A673 (cell line): ENCODE measurements at regions not wholly inside any gene's neighbourhood (a gene's known extent, or its start where the extent isn't known, plus 50 kb on each side); places are given as distances from the start of the nearest gene placed in this dataset.

Source experiments
- BruUV-seq: library from RNA; stranded (reverse); fragments of 400-500 nt; replicated peaks from 2 replicates; lab custom pipeline; 2021; lab: Mats Ljungman, UMichigan
- CTCF ChIA-PET: fragments of 300-600 bp; sonication (Branson Sonifier 250); formaldehyde crosslinking; loops from one replicate; lab custom pipeline; 2022; ENCODE audit warnings: antibody characterized with exemption; lab: Charles Lee
- POLR2A ChIA-PET: fragments of 300-600 bp; sonication (Branson Sonifier 250); formaldehyde crosslinking; loops from one replicate; lab custom pipeline; 2022; ENCODE audit warnings: antibody characterized with exemption; ENCODE audit not compliant: low non-redundant PET; lab: Charles Lee
- DNase-seq: peaks from one replicate; pipeline ENCODE4 v3.0.0-alpha.2; 2015; ENCODE audit warnings: low spot score
- H3K27ac ChIP-seq: fragments of 200-600 bp; sonication (generic); 2 replicates; pipeline ENCODE4 v1.5.1; 2016; ENCODE audit warnings: mixed run types, low read depth, mild to moderate bottlenecking, mixed read lengths, antibody characterized with exemption, low read length; ENCODE audit not compliant: poor library complexity, severe bottlenecking
- H3K27me3 ChIP-seq: fragments of 200-600 bp; sonication (generic); replicated peaks from 2 replicates; pipeline ENCODE4 v1.6.1; 2017; ENCODE audit warnings: mixed run types, low read depth, mild to moderate bottlenecking, mixed read lengths, antibody characterized with exemption, low read length; ENCODE audit not compliant: insufficient read depth, poor library complexity
- H3K36me3 ChIP-seq: fragments of 200-600 bp; sonication (generic); 2 replicates; pipeline ENCODE4 v1.6.1; 2016; ENCODE audit warnings: mixed run types, mild to moderate bottlenecking, mixed read lengths, antibody characterized with exemption, low read length; ENCODE audit not compliant: insufficient read depth, poor library complexity, severe bottlenecking
- H3K4me1 ChIP-seq: fragments of 200-600 bp; sonication (generic); 2 replicates; pipeline ENCODE4 v1.6.1; 2017; ENCODE audit warnings: mixed run types, mild to moderate bottlenecking, mixed read lengths, antibody characterized with exemption, low read length; ENCODE audit not compliant: insufficient read depth, poor library complexity, severe bottlenecking
- H3K4me3 ChIP-seq: fragments of 200-600 bp; sonication (generic); 2 replicates; pipeline ENCODE4 v1.5.1; 2016; ENCODE audit warnings: low read depth, mixed run types, mild to moderate bottlenecking, mixed read lengths, low read length; ENCODE audit not compliant: poor library complexity, severe bottlenecking
- H3K9me3 ChIP-seq: fragments of 200-600 bp; sonication (generic); 2 replicates; pipeline ENCODE4 v1.6.1; 2016; ENCODE audit warnings: mixed run types, low read depth, mild to moderate bottlenecking, mixed read lengths, antibody characterized with exemption, low read length; ENCODE audit not compliant: poor library complexity, severe bottlenecking
- EZH2 ChIP-seq: fragments of 200-600 bp; sonication (generic); IDR thresholded peaks from 2 replicates; pipeline ENCODE4 v1.6.1; 2017; ENCODE audit warnings: borderline replicate concordance, low read depth, mild to moderate bottlenecking, mixed read lengths, antibody characterized with exemption, low read length; ENCODE audit not compliant: poor library complexity, severe bottlenecking
- intact Hi-C: fragments of 100-400 bp; cut with micrococcal nuclease; formaldehyde crosslinking; loops from one replicate; pipeline ENCODE4 v1.10.0; 2022; ENCODE audit not compliant: unreplicated experiment
- TF ChIP-seq, protein P1 (sequence below): fragments of 300-800, 200-600 bp; sonication (generic); conservative IDR thresholded peaks from 2 replicates; pipeline ENCODE4 v1.5.1; 2017; ENCODE audit warnings: low read depth, mild to moderate bottlenecking, antibody characterized with exemption, low read length, moderate library complexity, mixed read lengths

DNA sequence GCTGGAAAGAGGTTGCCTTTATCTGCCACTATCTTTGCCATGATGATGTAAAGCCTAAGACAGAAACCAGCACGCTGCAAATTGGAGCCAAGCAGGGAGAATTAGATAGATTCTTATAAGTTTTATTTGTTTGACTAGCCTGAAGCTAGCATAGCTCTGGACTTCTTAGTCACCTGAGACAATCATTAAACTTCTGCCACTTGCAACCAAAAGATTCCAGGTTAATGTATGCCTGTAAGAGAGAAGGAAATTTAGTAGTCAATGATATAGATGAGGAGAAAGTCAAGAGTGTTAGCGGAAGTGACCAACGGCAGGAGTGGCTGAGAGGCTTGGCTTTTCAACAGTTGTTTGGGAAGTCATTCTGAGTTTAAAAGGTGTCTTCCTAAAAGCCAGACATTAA, 1106.6 kb downstream of the VRK1 start:
- intact Hi-C loops, result no loop called here
- Histone ChIP-seq H3K9me3 (no peaks in the 10 kb centered on the region), H3K4me3 (no peak overlapping the region), H3K36me3 (no peaks in the 10 kb centered on the region), H3K4me1 (no peaks in the 10 kb centered on the region), H3K27ac (no peak overlapping the region), H3K27me3 (no peaks in the 10 kb centered on the region)
- ChIA-PET CTCF (no interaction called here), POLR2A (no interaction called here)
- TF ChIP-seq, protein P1, sequence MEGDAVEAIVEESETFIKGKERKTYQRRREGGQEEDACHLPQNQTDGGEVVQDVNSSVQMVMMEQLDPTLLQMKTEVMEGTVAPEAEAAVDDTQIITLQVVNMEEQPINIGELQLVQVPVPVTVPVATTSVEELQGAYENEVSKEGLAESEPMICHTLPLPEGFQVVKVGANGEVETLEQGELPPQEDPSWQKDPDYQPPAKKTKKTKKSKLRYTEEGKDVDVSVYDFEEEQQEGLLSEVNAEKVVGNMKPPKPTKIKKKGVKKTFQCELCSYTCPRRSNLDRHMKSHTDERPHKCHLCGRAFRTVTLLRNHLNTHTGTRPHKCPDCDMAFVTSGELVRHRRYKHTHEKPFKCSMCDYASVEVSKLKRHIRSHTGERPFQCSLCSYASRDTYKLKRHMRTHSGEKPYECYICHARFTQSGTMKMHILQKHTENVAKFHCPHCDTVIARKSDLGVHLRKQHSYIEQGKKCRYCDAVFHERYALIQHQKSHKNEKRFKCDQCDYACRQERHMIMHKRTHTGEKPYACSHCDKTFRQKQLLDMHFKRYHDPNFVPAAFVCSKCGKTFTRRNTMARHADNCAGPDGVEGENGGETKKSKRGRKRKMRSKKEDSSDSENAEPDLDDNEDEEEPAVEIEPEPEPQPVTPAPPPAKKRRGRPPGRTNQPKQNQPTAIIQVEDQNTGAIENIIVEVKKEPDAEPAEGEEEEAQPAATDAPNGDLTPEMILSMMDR, result no peak
- TF ChIP-seq EZH2, result no peak
- no peak for DNase-seq
- no TSS peak for BruUV-seq

DNA sequence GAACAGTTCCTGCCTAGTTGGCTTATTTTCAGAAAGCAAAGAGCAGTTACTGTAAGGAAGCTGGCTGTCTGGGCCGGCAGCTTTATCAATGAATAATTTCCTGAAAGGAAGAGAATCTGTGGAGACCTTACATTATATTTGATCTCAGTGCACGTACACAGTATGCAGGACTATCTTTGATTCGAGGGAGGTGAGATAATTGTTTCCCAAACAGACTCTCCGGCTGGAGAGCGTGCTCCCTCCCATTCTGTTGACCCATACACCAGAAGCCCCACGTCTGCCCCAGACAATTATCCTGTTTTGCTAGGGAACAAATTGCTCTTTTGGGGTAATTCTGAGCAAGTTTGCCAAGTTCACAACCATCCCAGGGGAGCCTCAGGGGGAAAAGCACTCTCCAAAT, 1115.0 kb downstream of the VRK1 start:
- CTCF ChIA-PET, result no interaction called here
- TF ChIP-seq, protein P1, result no peak
- TF ChIP-seq EZH2, result no peak
- no peaks in the 10 kb centered on the region for H3K4me1 ChIP-seq
- no peak overlapping the region for H3K27ac ChIP-seq
- H3K27me3 ChIP-seq, result no peaks in the 10 kb centered on the region
- BruUV-seq, result no TSS peak
- DNase-seq, result no peak
- no peak overlapping the region for H3K4me3 ChIP-seq
- no peaks in the 10 kb centered on the region for H3K9me3 ChIP-seq
- no peaks in the 10 kb centered on the region for H3K36me3 ChIP-seq
- POLR2A ChIA-PET, result no interaction called here
- intact Hi-C loops, result no loop called here

DNA sequence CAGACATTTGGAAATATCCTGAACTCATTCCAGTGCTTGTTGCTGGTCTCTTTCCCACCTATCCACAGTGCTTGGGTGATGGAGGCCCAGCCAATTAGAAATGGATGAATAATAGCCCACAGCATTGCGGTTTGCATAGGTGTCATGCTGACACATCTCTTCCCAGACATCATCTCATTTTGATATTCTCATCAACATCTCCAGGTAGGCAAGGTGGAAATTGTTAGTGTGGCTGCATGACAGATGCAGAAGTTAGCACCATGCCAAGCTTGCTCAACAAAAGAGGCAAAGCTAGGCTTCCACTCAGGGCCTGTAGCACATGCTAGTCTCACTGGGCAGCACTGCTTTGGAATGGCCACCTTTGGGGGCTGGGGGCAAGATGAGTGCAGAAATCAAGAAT, 1118.9 kb downstream of the VRK1 start:
- ChIA-PET CTCF (no interaction called here), POLR2A (no interaction called here)
- intact Hi-C loops, result no loop called here
- Histone ChIP-seq H3K9me3 (no peaks in the 10 kb centered on the region), H3K4me1 (no peaks in the 10 kb centered on the region), H3K27me3 (no peaks in the 10 kb centered on the region), H3K4me3 (no peak overlapping the region), H3K27ac (no peak overlapping the region), H3K36me3 (no peaks in the 10 kb centered on the region)
- no TSS peak for BruUV-seq
- DNase-seq, result no peak
- TF ChIP-seq EZH2, result no peak
- TF ChIP-seq, protein P1, result no peak
